Germinal center (tissue), 1 donor: ENCODE measurements at regions not wholly inside any gene's neighbourhood (a gene's known extent, or its start where the extent isn't known, plus 50 kb on each side); places are given as distances from the start of the nearest gene placed in this dataset.

Experiments used
- DNase-seq: peaks from one replicate; pipeline ENCODE4 v3.0.0; 2012; ENCODE audit warnings: mixed read lengths, low spot score

GRCh38 chr14:87170179-87170578 lies 822.8 kb downstream of the GALC start:
- DNase-seq, result no peak

- no peak for DNase-seq
Measured at GRCh38 chr14:87169362-87169761, 823.6 kb downstream of the GALC start.

- no peak for DNase-seq
Measured at GRCh38 chr14:87161502-87161901, 831.5 kb downstream of the GALC start.

- no peak for DNase-seq
Measured at GRCh38 chr14:87160989-87161388, 832.0 kb downstream of the GALC start.

- no peak for DNase-seq
Measured at GRCh38 chr14:87158283-87158682, 834.7 kb downstream of the GALC start.

DNA sequence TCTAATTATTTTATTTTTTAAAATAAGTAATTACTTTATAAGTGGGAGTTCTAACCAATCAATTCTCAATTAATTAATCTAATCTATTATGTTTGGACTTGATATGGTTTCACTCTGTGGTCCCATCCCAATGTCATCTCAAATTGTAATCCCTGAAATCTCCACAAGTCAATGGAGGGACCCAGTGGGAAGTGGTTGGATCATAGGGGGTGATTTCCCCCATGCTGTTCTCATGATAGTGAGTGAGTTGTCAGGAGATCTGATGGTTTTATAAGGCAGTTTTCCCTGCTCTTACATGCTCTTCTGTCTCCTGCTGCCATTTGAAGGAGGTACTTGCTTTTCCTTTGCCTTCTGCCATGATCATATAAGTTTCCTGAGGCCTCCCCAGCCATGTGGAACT lies 836.1 kb downstream of the GALC start:
- no peak for DNase-seq

GRCh38 chr14:87155856-87156488 lies 837.0 kb downstream of the GALC start:
- no peak for DNase-seq

DNA sequence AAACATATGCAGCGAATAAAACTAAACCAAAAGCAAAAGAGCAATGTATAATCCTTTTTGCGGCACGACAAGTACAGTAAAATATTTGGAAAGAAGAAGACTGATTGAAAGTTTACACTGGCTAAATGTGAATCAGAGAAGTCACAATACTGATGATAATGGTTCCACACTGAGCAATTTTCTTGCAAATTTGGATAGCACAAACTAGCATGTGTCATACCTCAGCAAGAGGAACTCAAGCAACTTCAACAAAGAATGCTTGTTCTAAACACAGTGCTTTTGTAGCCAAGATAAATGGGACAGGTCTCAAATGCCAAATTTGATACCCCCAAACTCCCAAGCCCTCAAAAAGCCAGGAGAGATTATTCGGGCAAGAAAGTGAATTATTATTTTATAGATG lies 839.1 kb downstream of the GALC start:
- DNase-seq, result no peak

DNA sequence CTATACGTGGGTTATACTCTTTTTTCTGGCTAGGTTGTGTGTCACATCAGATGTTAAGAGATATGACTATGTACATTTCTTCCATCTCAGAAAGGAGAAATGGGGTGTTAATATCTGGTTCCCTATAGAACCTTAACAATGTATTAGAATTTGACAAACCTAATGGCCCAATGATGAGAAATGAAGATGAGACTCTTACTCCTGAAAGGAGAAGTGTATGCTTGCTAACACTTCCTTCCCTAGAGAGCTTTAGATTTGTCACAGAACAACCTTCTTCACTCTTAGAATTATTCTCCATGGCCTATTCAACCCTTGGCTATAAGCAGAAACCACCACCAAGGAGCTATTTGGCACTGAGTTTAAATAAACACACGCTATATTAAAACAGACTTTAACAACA lies 839.6 kb downstream of the GALC start:
- no peak for DNase-seq

DNA sequence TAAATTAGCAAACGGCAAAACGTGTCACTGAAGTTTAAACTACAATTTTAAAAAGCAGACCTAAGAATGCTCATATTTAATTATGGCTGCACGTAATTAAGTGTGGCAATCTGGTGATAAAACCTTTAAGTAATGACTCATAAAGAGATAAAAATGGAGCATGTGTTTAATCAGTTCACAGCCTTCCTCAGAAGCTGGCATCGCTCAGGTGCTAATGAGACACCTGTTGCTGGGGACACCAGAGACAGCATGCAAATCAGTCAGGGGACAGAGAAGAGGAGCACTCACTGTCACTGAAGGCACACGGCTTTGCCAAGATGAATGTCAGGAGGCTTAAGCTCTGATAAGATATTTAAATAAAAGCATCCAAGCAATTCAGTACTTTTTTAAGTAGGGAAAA lies 840.3 kb downstream of the GALC start:
- DNase-seq, result no peak

DNA sequence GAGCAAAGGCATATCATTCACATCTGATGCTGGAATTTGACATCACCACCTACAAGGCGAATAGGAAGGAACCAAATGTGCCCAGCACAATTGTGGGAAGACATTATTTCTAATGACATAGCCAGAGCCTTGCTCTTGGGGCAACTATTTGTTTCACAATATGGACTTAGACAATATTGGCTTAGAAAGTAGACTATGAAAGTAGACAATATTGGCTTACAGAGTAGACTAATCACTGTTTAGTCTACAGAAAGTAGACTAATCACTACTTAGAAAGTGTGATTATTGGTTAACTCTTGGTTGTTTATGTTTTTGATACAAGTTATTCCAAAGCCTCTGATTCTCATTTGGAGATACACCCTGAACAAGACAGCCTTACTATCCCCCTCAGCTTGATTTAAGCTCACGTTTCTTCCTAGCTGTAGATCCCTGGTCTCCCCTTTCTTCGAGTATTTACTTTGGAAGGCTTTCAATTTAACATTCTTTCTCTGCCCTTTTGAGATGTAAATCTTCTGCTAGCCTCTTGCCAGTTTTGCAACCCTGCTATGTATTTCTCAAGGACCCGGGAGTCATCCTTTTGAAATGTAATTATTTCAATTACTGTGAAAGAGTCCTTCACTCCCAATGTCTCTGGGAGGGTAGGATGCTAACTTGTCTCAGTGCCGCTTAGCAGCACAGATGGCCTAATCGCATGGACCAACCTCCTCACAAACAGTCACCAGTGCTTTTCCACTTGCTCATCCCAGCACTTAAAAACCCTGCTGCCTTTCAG lies 843.2 kb downstream of the GALC start:
- DNase-seq, result no peak

- DNase-seq, result no peak
Measured at GRCh38 chr14:87148655-87149054, 844.3 kb downstream of the GALC start.

DNA sequence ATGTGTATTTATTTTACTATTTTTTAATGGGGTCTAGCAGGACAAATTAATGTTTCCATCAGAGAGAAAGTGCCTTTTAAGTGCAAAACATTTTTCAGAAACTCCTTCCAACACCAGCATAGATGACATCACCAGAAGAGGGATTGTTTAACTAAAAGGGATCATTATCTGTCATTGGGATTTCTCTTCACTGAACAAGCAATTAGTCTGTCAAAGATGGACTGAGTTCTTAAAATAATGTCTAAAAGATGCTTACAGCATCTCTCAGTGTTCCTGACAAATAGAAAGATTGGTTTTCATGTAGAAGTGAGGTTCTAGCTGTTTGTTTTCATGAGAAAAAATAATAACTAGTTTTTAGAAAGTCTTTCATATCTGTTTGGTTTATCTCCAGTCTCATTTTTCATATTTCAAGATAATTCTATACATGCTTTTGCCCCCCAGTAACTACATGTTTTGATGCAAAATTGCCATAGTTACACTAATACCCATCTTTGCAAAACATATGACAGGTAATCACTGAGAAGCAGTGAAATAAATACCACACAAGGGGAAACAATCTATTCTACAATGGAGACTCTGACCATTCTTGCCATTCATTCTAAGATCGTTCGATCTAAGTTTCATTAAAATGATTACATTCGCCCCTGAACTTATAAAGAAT lies 850.3 kb downstream of the GALC start:
- DNase-seq, result no peak

GRCh38 chr14:87141801-87142200 lies 851.2 kb downstream of the GALC start:
- DNase-seq, result no peak

DNA sequence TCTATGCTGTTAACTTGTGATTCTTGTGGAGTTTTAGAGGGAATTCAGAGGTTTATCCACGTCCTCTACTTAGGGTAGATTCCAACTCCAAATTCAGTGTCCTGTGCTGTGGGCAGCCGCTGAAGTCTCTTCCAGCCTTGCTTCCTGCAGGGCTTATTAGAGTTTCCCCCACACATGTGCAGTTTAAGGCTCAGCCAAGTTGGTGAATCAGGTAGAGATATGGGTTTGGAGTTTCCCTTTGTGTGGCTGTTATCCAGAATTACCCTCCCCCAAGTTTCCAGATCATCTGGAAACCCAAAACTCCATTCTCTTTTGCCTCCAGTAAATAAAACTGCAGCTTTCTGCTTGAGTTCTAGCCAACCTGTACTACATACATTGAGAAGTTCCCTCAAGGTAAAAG lies 853.7 kb downstream of the GALC start:
- no peak for DNase-seq

DNA sequence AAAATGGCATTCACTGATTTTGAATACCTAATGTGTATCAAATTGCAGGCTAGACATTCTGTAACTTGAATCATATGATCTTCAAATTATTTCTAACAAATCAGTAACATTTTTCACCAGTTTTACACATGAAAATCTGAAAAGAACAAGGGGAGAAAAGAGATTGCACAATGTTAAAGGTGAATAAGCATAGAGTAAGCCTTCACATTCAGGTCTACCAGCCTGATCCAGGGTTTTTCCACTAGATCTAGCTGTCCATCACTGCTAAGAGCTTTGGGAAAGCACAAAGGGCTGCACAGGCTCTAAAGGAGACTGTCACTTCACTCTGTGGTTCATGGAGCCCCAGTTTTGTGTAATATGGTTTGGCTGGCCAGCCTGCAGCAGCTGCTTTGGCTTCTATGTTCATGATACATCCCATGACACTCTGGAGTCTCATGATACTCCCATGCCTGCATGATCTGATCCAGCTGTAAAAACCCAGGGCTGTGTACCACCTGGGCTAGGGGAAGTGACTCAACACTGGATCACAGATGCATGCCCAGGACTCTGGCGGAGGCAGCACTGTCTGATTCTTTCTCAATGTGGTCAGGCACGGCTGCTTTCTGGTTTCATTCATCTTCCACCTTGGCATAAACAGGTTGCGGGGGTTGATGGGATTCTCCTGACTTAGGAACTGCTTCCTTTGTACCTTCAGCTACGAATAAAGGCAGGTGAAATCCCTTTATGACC lies 859.7 kb downstream of the GALC start:
- DNase-seq, result no peak

- no peak for DNase-seq
Measured at GRCh38 chr14:87131879-87132278, 861.1 kb downstream of the GALC start.

- no peak for DNase-seq
Measured at GRCh38 chr14:87122166-87122565, 870.8 kb downstream of the GALC start.

- DNase-seq, result no peak
Measured at GRCh38 chr14:87121716-87122115, 871.3 kb downstream of the GALC start.

- DNase-seq, result no peak
Measured at GRCh38 chr14:87115234-87115633, 877.7 kb downstream of the GALC start.

DNA sequence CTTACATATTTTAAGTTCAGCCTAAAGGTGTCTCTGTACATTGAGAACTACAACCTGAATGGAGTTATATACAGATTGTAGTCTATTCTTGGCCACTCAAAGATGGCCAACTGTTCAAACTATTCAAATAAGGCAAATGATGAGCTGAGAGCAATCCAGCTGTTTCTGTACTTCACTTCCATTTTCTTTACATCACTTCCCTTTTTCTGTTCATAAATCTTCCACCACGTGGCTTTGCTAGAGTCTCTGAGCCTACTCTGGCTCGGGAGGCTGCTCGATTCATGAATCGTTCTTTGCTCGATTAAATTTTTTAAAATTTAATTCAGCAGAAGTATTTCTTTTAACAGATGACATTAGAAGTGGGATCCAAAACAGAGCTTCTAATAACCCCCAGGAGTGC lies 879.7 kb downstream of the GALC start:
- DNase-seq, result no peak

- DNase-seq, result no peak
Measured at GRCh38 chr14:87111741-87112140, 881.2 kb downstream of the GALC start.

GRCh38 chr14:87111126-87111525 lies 881.9 kb downstream of the GALC start:
- no peak for DNase-seq
